Muscle layer of duodenum (tissue), 2 donors: ENCODE measurements at regions not wholly inside any gene's neighbourhood (a gene's known extent, or its start where the extent isn't known, plus 50 kb on each side); places are given as distances from the start of the nearest gene placed in this dataset.

Experiments
- H3K27ac ChIP-seq: one replicate; pipeline ENCODE4 v1.7.0; 2013; ENCODE audit warnings: mild to moderate bottlenecking, low read length
- H3K27me3 ChIP-seq: one replicate; pipeline ENCODE4 v1.7.0; 2013; ENCODE audit warnings: low read depth, mild to moderate bottlenecking, control low read depth, low read length
- H3K36me3 ChIP-seq, 2 donors: one replicate each; pipeline ENCODE4 v1.7.0; 2013; ENCODE audit warnings: low read length in 2 of 2, control low read depth in 1 of 2, mild to moderate bottlenecking in 1 of 2; ENCODE audit not compliant: insufficient read depth in 2 of 2, control insufficient read depth in 1 of 2
- H3K4me1 ChIP-seq, 2 donors: one replicate each; pipeline ENCODE4 v1.7.0; 2013; ENCODE audit warnings: low read length in 2 of 2, mild to moderate bottlenecking in 2 of 2, control low read depth in 1 of 2, moderate library complexity in 1 of 2; ENCODE audit not compliant: insufficient read depth in 2 of 2, control insufficient read depth in 1 of 2
- H3K4me3 ChIP-seq, 2 donors: one replicate each; pipeline ENCODE4 v1.7.0; 2013; ENCODE audit warnings: low read length in 2 of 2, low read depth in 1 of 2, mild to moderate bottlenecking in 1 of 2
- H3K9me3 ChIP-seq, 2 donors: one replicate each; pipeline ENCODE4 v1.7.0; 2013; ENCODE audit warnings: low read length in 2 of 2, control low read depth in 1 of 2, mild to moderate bottlenecking in 1 of 2; ENCODE audit not compliant: control insufficient read depth in 1 of 2
- donor health status: healthy.

DNA sequence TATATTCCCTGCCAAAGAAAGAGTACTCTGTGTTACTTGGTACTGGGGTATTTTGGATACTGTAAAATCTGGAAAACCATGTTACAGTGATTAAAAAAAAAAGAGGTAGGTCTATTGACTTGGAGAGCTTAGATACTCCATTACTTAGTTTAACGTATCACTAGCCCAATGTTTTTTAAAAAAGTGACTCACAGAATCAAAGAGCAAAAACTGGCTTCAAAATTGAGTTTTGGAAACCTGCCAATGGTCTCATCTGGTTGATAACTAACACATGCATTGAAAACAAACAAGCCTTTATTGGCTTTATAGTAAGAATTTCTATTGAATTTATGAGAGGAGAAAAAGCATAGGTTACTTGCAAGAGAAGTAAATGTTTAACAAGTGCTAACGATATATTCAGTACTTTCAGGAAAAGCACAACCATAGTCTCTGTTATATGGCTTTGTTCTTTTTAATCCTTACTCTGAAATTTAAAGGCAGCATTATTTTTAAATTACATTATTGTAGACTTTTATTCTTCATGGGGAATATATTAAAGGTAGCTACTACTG, 563.3 kb upstream of the SORCS1 start:
- no peaks in the 10 kb centered on the region for H3K27me3 ChIP-seq
- no peaks in the 10 kb centered on the region for H3K9me3 ChIP-seq
- H3K4me3 ChIP-seq, result no peak overlapping the region
- no peaks in the 10 kb centered on the region for H3K36me3 ChIP-seq
- H3K27ac ChIP-seq, result no peak overlapping the region
- H3K4me1 ChIP-seq, result no peaks in the 10 kb centered on the region

DNA sequence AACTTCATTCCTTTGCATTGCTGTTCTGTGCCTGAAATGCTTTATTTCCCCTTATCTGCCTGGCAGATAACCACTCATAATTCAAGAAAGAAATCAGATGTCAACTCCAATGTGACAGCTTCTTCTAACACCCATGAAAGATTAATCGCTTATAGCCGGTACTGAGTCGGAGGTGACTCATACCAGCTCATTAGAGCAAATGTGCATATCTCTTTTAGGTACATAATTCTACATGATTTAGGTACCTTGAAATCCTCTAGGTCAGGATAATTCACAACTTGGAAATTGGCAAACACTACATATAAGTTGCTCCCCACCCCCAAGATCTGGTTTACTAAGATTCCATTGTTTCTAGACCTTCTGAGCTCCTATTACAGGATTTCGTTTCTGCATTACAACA, 554.4 kb upstream of the SORCS1 start:
- Histone ChIP-seq H3K9me3 (no peaks in the 10 kb centered on the region), H3K4me3 (no peak overlapping the region), H3K36me3 (no peaks in the 10 kb centered on the region), H3K27me3 (no peaks in the 10 kb centered on the region), H3K27ac (no peak overlapping the region), H3K4me1 (no peaks in the 10 kb centered on the region)

DNA sequence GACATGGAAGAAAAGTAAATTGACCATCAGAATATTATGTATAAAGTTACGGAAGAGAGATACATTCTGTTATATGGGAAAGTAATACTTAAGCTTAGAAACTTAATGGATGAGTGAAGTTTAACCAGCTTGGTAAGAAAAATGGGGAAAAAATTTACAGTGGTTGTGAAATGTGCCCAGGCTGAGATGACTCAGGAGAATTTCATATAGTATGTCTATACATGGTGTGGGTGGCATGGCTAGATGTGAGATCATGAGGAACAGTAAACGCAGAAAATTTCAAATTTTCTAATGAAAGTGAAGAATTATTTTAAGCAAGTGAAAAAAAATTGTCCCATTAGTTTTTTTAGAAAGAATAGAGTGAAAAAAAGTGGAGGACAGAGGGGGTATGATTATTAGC, 552.5 kb upstream of the SORCS1 start:
- H3K4me3 ChIP-seq, result no peak overlapping the region
- no peaks in the 10 kb centered on the region for H3K9me3 ChIP-seq
- H3K36me3 ChIP-seq, result no peaks in the 10 kb centered on the region
- no peaks in the 10 kb centered on the region for H3K27me3 ChIP-seq
- no peaks in the 10 kb centered on the region for H3K4me1 ChIP-seq
- no peak overlapping the region for H3K27ac ChIP-seq

DNA sequence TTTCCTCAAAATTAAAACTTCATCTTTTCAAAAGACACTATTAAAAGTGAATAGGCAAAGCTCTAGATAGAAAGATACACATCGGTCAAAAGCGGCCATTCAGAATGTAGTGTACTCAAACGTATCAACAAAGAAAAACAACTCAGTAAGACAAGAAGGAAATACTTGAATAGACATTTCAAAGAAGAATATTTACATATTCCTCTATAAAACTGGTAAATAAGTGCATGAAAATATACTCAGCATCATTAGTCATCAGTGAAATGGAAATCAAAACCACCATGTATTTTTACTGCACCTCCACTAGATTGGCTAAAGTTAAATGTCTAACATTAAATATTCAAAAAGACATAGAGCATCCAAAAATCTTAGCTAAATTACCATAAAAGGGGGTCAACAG, 551.1 kb upstream of the SORCS1 start:
- H3K4me1 ChIP-seq, result no peaks in the 10 kb centered on the region
- no peak overlapping the region for H3K27ac ChIP-seq
- no peak overlapping the region for H3K4me3 ChIP-seq
- H3K27me3 ChIP-seq, result no peaks in the 10 kb centered on the region
- H3K36me3 ChIP-seq, result no peaks in the 10 kb centered on the region
- no peaks in the 10 kb centered on the region for H3K9me3 ChIP-seq

DNA sequence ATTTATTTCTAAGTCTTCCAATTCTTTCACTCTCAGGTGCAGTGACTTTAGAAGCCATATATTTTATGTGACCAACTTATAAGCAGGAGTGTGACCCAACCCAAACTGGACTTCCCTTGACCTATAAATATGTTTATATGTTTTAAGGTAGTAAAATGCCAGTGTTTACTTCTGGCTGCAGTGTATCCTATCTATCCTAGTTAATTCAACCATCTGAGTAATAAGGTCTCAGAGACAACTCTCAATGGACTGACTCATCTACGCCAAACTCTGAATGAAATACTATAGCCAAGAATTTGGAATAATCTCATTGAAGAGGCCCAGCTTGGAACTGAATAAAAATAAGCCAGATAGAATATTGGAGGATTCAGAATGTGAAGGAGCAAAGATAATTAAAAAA, 544.5 kb upstream of the SORCS1 start:
- H3K4me3 ChIP-seq, result no peak overlapping the region
- no peaks in the 10 kb centered on the region for H3K4me1 ChIP-seq
- H3K9me3 ChIP-seq, result no peaks in the 10 kb centered on the region
- no peaks in the 10 kb centered on the region for H3K36me3 ChIP-seq
- no peaks in the 10 kb centered on the region for H3K27me3 ChIP-seq
- H3K27ac ChIP-seq, result no peak overlapping the region

DNA sequence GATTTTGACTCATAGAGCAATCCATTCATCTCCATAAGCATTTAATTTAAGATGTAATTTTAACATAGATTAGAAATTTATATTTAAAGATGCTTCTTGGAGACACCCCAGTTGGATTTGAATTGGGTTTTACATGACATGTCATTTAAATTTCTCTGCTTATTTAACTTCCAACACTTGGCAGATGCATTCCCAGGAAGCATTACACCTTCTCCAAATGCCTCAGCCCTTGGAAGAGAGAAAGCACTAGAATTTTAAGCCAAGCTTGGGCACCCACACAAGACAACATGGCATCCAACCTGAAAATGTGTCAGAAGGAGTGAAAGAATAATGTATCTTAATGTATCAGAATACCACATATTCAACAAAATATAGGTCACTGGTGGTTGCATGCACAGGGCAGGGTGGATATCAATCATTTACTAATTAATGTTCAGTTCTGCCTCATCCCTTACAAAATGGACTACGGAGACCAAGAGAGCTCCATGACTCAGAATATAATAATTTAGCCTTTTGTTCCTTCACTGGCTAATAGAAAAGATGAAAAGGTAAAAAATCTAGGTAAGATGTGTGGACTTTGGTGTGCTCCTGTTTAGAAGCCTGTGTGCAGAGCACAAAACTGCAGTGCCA, 541.7 kb upstream of the SORCS1 start:
- Histone ChIP-seq H3K27ac (no peak overlapping the region), H3K9me3 (no peaks in the 10 kb centered on the region), H3K36me3 (no peaks in the 10 kb centered on the region), H3K27me3 (no peaks in the 10 kb centered on the region), H3K4me3 (no peak overlapping the region), H3K4me1 (no peaks in the 10 kb centered on the region)

DNA sequence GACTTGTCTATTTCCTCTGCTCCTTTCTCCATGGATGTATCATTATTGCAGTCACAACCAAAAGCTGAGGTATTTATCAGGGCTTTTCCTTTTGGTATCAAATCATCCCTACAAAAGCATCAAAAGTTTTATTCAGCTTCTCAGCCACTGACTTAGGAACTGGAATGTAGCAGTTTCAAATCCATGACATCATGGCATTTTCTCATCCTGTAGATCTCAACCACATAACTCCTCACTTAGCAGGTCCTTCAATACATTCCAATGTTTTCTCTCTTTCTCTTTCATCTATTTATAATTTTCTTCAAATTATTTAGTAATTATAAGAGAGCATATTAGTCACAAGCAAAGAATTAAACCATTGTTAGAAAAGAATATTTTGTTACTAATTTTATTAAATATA, 537.4 kb upstream of the SORCS1 start:
- Histone ChIP-seq H3K4me3 (no peak overlapping the region), H3K27me3 (no peaks in the 10 kb centered on the region), H3K9me3 (no peaks in the 10 kb centered on the region), H3K4me1 (no peaks in the 10 kb centered on the region), H3K36me3 (no peaks in the 10 kb centered on the region), H3K27ac (no peak overlapping the region)

DNA sequence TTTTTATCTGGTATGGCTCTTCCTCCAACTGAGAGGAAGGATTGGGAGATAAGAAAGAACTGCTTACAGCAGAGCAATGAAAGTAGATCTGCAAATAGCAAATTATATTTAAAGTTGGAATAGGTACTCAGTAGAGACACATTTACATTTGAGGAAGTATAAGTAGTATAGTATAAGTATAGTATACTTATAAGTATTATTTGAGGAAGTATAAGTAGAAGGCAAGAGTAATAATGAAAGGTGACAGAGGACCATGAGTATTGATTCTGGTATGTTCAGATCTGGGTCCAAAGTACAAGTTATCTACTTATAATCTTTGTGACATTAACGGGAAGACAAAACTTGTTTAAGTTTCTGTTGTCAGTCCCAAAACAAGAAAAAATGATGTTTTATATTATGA, 527.6 kb upstream of the SORCS1 start:
- H3K27ac ChIP-seq, result no peak overlapping the region
- H3K36me3 ChIP-seq, result no peaks in the 10 kb centered on the region
- no peak overlapping the region for H3K4me3 ChIP-seq
- no peaks in the 10 kb centered on the region for H3K9me3 ChIP-seq
- H3K27me3 ChIP-seq, result no peaks in the 10 kb centered on the region
- H3K4me1 ChIP-seq, result no peaks in the 10 kb centered on the region

DNA sequence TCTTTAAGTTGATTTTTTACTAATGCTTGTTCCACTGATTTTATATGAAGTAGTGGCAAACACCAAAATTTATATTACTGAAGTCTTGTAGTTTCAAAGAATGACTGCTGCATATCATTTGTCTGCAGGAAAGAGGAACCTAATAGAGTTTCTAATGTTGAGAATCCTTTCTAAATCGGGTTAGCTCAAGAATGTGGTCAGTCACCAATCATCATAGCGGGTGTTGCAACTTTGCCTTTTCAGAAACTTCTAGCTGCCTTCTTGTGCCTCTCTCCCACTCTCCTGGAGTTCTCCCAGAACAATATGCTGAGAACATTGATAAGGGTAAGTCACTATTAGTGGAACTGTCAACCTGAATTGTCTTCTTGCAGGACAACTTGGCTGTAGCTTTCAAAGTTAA, 524.8 kb upstream of the SORCS1 start:
- no peaks in the 10 kb centered on the region for H3K36me3 ChIP-seq
- H3K4me1 ChIP-seq, result no peaks in the 10 kb centered on the region
- no peak overlapping the region for H3K4me3 ChIP-seq
- no peak overlapping the region for H3K27ac ChIP-seq
- no peaks in the 10 kb centered on the region for H3K27me3 ChIP-seq
- no peaks in the 10 kb centered on the region for H3K9me3 ChIP-seq

DNA sequence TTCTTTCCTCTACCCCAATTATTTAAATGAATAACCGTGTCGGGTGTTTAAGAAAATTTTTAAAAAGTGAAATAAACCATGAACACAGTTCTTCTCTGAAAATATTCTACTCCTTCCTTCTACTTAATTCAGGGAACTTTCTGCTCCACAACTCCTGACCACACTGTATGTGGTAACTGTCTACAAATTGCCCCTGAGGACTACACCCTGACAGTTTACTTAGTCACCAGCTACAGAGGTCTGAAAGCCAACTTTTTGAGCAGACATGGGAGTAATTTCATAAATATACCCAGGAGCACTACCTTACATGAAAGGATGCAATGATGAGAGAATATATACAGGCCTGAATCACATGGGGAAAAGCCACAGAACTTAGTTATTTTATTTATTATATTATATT, 523.2 kb upstream of the SORCS1 start:
- Histone ChIP-seq H3K4me3 (no peak overlapping the region), H3K9me3 (no peaks in the 10 kb centered on the region), H3K36me3 (no peaks in the 10 kb centered on the region), H3K27me3 (no peaks in the 10 kb centered on the region), H3K27ac (no peak overlapping the region), H3K4me1 (no peaks in the 10 kb centered on the region)

DNA sequence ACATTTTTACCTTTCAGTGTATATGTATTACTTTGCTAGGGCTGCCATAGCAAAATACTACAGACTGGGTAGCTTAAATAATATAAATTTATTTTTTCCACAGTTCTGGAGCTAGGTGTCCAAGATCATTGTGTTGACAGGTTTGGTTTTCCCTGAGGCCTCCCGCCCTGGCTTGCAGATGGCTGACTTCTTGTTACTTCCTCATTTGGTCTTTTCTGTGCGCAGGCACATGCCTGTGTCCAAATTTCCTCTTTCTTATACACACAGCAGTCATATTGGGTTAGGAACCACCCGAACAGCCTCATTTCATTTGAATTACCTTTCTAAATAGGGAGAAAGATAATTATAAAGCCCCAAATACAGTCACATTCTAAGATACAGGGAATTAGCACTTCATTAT, 521.6 kb upstream of the SORCS1 start:
- no peaks in the 10 kb centered on the region for H3K4me1 ChIP-seq
- no peak overlapping the region for H3K4me3 ChIP-seq
- H3K27me3 ChIP-seq, result no peaks in the 10 kb centered on the region
- H3K27ac ChIP-seq, result no peak overlapping the region
- no peaks in the 10 kb centered on the region for H3K36me3 ChIP-seq
- H3K9me3 ChIP-seq, result no peaks in the 10 kb centered on the region

DNA sequence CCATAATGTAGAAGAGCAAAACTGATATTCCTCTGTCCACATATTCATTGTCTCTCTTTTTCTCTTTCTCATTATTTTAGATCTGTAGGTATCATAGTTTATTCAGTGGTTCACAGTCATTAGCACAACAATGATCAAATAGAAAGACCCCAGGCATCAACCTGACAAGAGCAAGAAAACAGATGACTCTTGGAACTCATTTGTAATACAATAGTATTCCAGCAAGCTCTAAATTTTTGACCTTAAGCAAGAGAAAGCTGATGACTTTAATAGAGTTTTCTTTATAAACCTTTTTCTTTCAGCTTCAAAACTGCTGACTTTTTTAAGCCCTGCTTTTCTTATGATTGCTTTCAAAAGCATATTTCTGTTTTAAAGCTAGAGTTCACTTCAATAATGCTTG, 507.5 kb upstream of the SORCS1 start:
- Histone ChIP-seq H3K4me3 (no peak overlapping the region), H3K9me3 (no peaks in the 10 kb centered on the region), H3K27ac (no peak overlapping the region), H3K27me3 (no peaks in the 10 kb centered on the region), H3K4me1 (no peaks in the 10 kb centered on the region), H3K36me3 (no peaks in the 10 kb centered on the region)
